Brain microvascular endothelial cell (primary cell): ENCODE measurements at regions not wholly inside any gene's neighbourhood (a gene's known extent, or its start where the extent isn't known, plus 50 kb on each side); places are given as distances from the start of the nearest gene placed in this dataset.

Experiments used
- DNase-seq: peaks from one replicate; pipeline ENCODE4 v3.0.0-alpha.2; 2020
- H3K27ac ChIP-seq: fragments of 250-450 bp; sonication (Bioruptor Pico); 2 replicates; pipeline ENCODE4 v1.5.1; 2020; ENCODE audit warnings: mild to moderate bottlenecking, moderate library complexity
- H3K27me3 ChIP-seq: fragments of 250-450 bp; sonication (Bioruptor Pico); replicated peaks from 2 replicates; pipeline ENCODE4 v1.5.1; 2020; ENCODE audit warnings: mild to moderate bottlenecking
- H3K36me3 ChIP-seq: fragments of 250-450 bp; sonication (Bioruptor Pico); replicated peaks from 2 replicates; pipeline ENCODE4 v1.5.1; 2020; ENCODE audit warnings: mild to moderate bottlenecking
- H3K4me3 ChIP-seq: 2 replicates; pipeline ENCODE4 v1.5.1; 2011; ENCODE audit warnings: low read depth, mild to moderate bottlenecking, control low read depth, low read length, moderate library complexity
- CTCF ChIP-seq: IDR thresholded peaks from 2 replicates; pipeline ENCODE4 v1.5.1; 2011; ENCODE audit warnings: low read depth, mild to moderate bottlenecking, moderate library complexity, low read length, control low read depth, inconsistent platforms; ENCODE audit errors: missing control alignments
- in situ Hi-C: cut with HindIII; loops from 2 replicates; pipeline ENCODE4 v1.10.0; 2017; ENCODE audit warnings: low sequenced_read_pairs, low pct_ligation_motif_present

GRCh38 chr3:31420311-31420710 lies 112.4 kb upstream of the STT3B start:
- in situ Hi-C loops: no loop called here
- no peak for DNase-seq
- Histone ChIP-seq H3K27me3 (no peaks in the 10 kb centered on the region), H3K27ac (no peak overlapping the region), H3K36me3 (no peaks in the 10 kb centered on the region), H3K4me3 (no peak overlapping the region)
- TF ChIP-seq CTCF: no peak

- Histone ChIP-seq H3K36me3 (no peaks in the 10 kb centered on the region), H3K27ac (no peak overlapping the region), H3K27me3 (no peaks in the 10 kb centered on the region), H3K4me3 (no peak overlapping the region)
- TF ChIP-seq CTCF: no peak
- DNase-seq: no peak
- in situ Hi-C loops: no loop called here
Observed at GRCh38 chr3:31421314-31422048, 111.2 kb upstream of the STT3B start.

- Histone ChIP-seq H3K27me3 (no peaks in the 10 kb centered on the region), H3K4me3 (no peak overlapping the region), H3K36me3 (no peaks in the 10 kb centered on the region), H3K27ac (no peak overlapping the region)
- TF ChIP-seq CTCF: no peak
- in situ Hi-C loops: no loop called here
- DNase-seq: no peak
Observed at GRCh38 chr3:31422237-31422636, 110.5 kb upstream of the STT3B start.

GRCh38 chr3:31423482-31423881 lies 109.2 kb upstream of the STT3B start:
- in situ Hi-C loops: no loop called here
- Histone ChIP-seq H3K4me3 (no peak overlapping the region), H3K27ac (no peak overlapping the region), H3K27me3 (no peaks in the 10 kb centered on the region), H3K36me3 (no peaks in the 10 kb centered on the region)
- peak; percentile 65 for DNase-seq
- TF ChIP-seq CTCF: no peak

GRCh38 chr3:31425401-31425800 lies 107.3 kb upstream of the STT3B start:
- Histone ChIP-seq H3K27me3 (no peaks in the 10 kb centered on the region), H3K4me3 (no peak overlapping the region), H3K36me3 (no peaks in the 10 kb centered on the region), H3K27ac (no peak overlapping the region)
- TF ChIP-seq CTCF: no peak
- in situ Hi-C loops: no loop called here
- no peak for DNase-seq

GRCh38 chr3:31427623-31428022 lies 105.1 kb upstream of the STT3B start:
- Histone ChIP-seq H3K4me3 (no peak overlapping the region), H3K27ac (no peak overlapping the region), H3K36me3 (no peaks in the 10 kb centered on the region), H3K27me3 (no peaks in the 10 kb centered on the region)
- DNase-seq: no peak
- in situ Hi-C loops: no loop called here
- TF ChIP-seq CTCF: no peak
